Right cardiac atrium (tissue), 5 donors: ENCODE measurements at regions not wholly inside any gene's neighbourhood (a gene's known extent, or its start where the extent isn't known, plus 50 kb on each side); places are given as distances from the start of the nearest gene placed in this dataset.

Experiments used
- ATAC-seq, 2 donors: fragments of 200-7000 bp; cut with Tn5 transposase; one replicate each; pipeline versions ENCODE4 v1.8.0 to v1.9.1; 2020; ENCODE audit warnings: moderate library complexity in 2 of 2, mild to moderate bottlenecking in 1 of 2
- DNase-seq, 3 donors: peaks; one replicate each; pipeline ENCODE4 v3.0.0-alpha.2; 2020
- H3K27ac ChIP-seq: one replicate; pipeline ENCODE4 v1.5.1; 2013; ENCODE audit warnings: mild to moderate bottlenecking, low read length, control low read depth, moderate library complexity
- H3K27me3 ChIP-seq: one replicate; pipeline ENCODE4 v1.6.1; 2013; ENCODE audit not compliant: control insufficient read depth, insufficient read depth
- H3K4me1 ChIP-seq: one replicate; pipeline ENCODE4 v1.6.1; 2013; ENCODE audit warnings: low read length; ENCODE audit not compliant: control insufficient read depth, insufficient read depth
- H3K4me3 ChIP-seq: one replicate; pipeline ENCODE4 v1.5.1; 2013; ENCODE audit warnings: low read length, control low read depth
- H3K9me3 ChIP-seq: one replicate; pipeline ENCODE4 v1.6.1; 2013; ENCODE audit warnings: low read length; ENCODE audit not compliant: control insufficient read depth
- WGBS: extraction: QIAGEN DNeasy Blood & Tissue Kit; methylation state at CpG from one replicate; pipeline ENCODE4 v1.1.7; 2013; 5-methylcytosine and 5-hydroxymethylcytosine counted together
- intact Hi-C, 4 donors: fragments of 100-400 bp; cut with DNase I; formaldehyde crosslinking; loops; one replicate each; pipeline versions ENCODE4 v1.11.0 to v1.14.0; 2022 to 2023
- donor health status: healthy with polysubstance abuse.
- donor health status: DM: no; HTN: yes; CAD: no.
- donor health status: DM: no; HTN: no; CAD: no.
- donor health status: DM: no; HTN: yes; CAD: no; lungs with severe emphysema.
- donor health status: DM: yes; HTN: yes; CAD: no.

- no peak overlapping the region for H3K4me3 ChIP-seq
- peak in 1 of 3 donors; percentile 36 for DNase-seq
- H3K27ac ChIP-seq: peak overlapping the region; percentile 67
- no peaks in the 10 kb centered on the region for H3K27me3 ChIP-seq
- ATAC-seq: peak; percentile 84 to 86
- intact Hi-C loops: no loop called here
- WGBS: 49% methylated on average over 6 of the region's 6 CpGs
- no peaks in the 10 kb centered on the region for H3K9me3 ChIP-seq
- peaks cover 36% of the 10 kb centered on the region for H3K4me1 ChIP-seq
Observed at GRCh38 chr1:39154553-39155421, 49.7 kb upstream of the MACF1 start.
